ENCODE measurements at regions not wholly inside any gene's neighbourhood (a gene's known extent, or its start where the extent isn't known, plus 50 kb on each side); places are given as distances from the start of the nearest gene placed in this dataset.

DNA sequence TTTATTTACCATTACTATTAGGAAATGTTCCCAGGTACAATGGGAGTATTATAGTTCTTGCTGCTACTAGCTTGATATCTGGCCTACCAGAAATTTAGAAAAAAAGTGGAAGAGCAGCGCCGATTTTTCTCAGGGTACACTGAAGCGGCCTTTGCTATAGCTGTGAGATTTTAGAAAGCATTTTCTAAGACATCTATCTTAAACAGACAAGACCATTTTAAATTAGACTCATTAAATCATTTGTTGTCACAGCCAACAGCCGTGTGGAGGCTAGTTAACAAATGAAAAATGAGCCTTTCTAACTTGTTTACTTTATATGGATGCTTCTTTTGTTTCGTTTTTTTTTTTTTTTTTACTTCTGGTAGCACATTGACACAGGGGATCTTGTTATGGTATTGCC is 183.2 kb upstream of the ZRANB2 start:
- DNase-seq (ENCODE audit: low read depth, low spot score): no peak
- H3K4me3 Mint-ChIP-seq: no peak overlapping the region
- H3K27me3 Mint-ChIP-seq (ENCODE audit: low read depth): peaks cover 3% of the 10 kb centered on the region
- H3K4me1 Mint-ChIP-seq: no peaks in the 10 kb centered on the region
- TF ChIP-seq, protein P1, sequence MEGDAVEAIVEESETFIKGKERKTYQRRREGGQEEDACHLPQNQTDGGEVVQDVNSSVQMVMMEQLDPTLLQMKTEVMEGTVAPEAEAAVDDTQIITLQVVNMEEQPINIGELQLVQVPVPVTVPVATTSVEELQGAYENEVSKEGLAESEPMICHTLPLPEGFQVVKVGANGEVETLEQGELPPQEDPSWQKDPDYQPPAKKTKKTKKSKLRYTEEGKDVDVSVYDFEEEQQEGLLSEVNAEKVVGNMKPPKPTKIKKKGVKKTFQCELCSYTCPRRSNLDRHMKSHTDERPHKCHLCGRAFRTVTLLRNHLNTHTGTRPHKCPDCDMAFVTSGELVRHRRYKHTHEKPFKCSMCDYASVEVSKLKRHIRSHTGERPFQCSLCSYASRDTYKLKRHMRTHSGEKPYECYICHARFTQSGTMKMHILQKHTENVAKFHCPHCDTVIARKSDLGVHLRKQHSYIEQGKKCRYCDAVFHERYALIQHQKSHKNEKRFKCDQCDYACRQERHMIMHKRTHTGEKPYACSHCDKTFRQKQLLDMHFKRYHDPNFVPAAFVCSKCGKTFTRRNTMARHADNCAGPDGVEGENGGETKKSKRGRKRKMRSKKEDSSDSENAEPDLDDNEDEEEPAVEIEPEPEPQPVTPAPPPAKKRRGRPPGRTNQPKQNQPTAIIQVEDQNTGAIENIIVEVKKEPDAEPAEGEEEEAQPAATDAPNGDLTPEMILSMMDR (conservative IDR thresholded peaks at IDR 0.05): no peak
- no peak overlapping the region for H3K27ac Mint-ChIP-seq (ENCODE audit: unreplicated experiment)
- H3K36me3 Mint-ChIP-seq (ENCODE audit: low read depth): no peaks in the 10 kb centered on the region
- H3K9me3 Mint-ChIP-seq: no peaks in the 10 kb centered on the region

DNA sequence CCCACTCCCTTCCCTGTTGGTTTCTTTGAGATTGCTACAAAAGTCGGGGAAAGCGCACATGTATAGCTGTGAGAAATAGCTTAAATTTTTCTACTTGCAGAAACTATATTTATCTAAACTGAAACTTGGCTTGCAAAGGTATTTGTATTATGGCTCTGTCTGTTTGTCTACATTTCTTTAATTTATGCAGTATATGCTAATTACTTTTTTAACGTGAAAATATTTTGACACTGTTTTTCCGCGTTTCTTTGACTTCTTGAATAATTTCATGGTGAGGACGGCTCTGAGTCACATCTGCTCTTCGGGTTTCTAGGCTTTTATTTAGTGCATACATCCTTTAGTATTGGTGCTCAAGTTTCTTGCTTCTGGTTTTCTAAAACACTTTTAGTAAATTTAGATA is 182.1 kb upstream of the ZRANB2 start:
- H3K4me3 Mint-ChIP-seq: no peak overlapping the region
- no peaks in the 10 kb centered on the region for H3K36me3 Mint-ChIP-seq (ENCODE audit: low read depth)
- no peak for DNase-seq (ENCODE audit: low read depth, low spot score)
- no peak overlapping the region for H3K27ac Mint-ChIP-seq (ENCODE audit: unreplicated experiment)
- no peaks in the 10 kb centered on the region for H3K9me3 Mint-ChIP-seq
- H3K27me3 Mint-ChIP-seq (ENCODE audit: low read depth): peaks cover 3% of the 10 kb centered on the region
- TF ChIP-seq, protein P1 (conservative IDR thresholded peaks at IDR 0.05): no peak
- H3K4me1 Mint-ChIP-seq: no peaks in the 10 kb centered on the region

DNA sequence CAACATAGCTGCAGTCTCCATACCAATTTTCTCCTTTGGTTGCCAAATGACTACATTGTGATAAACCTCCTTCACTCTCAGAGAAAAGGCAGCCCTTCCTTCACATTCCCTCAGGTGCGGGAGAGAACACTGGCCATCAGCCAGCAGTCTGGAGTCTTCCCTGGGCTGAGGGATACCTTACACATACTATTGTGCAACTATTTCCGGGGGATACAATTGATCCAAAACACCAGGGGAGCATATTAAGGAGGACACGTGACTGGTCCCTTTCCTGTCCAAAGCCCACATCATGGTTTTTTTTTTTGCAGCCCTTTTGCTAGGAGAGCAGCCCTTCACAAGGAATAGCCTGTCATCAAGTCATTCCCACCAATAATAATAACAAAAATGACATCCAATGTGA is 172.1 kb upstream of the ZRANB2 start:
- DNase-seq (ENCODE audit: low read depth, low spot score): no peak
- H3K9me3 Mint-ChIP-seq: no peaks in the 10 kb centered on the region
- H3K4me3 Mint-ChIP-seq: no peak overlapping the region
- H3K4me1 Mint-ChIP-seq: no peaks in the 10 kb centered on the region
- peaks cover 3% of the 10 kb centered on the region for H3K27me3 Mint-ChIP-seq (ENCODE audit: low read depth)
- TF ChIP-seq, protein P1 (conservative IDR thresholded peaks at IDR 0.05): no peak
- no peaks in the 10 kb centered on the region for H3K36me3 Mint-ChIP-seq (ENCODE audit: low read depth)
- no peak overlapping the region for H3K27ac Mint-ChIP-seq (ENCODE audit: unreplicated experiment)

GRCh38 chr1:71245246-71245645 is 164.4 kb upstream of the ZRANB2 start:
- no peaks in the 10 kb centered on the region for H3K9me3 Mint-ChIP-seq
- no peaks in the 10 kb centered on the region for H3K36me3 Mint-ChIP-seq (ENCODE audit: low read depth)
- no peak overlapping the region for H3K27ac Mint-ChIP-seq (ENCODE audit: unreplicated experiment)
- no peak for DNase-seq (ENCODE audit: low read depth, low spot score)
- TF ChIP-seq, protein P1 (conservative IDR thresholded peaks at IDR 0.05): no peak
- H3K27me3 Mint-ChIP-seq (ENCODE audit: low read depth): no peaks in the 10 kb centered on the region
- H3K4me1 Mint-ChIP-seq: no peaks in the 10 kb centered on the region
- H3K4me3 Mint-ChIP-seq: no peak overlapping the region

- H3K36me3 Mint-ChIP-seq (ENCODE audit: low read depth): no peaks in the 10 kb centered on the region
- no peak overlapping the region for H3K27ac Mint-ChIP-seq (ENCODE audit: unreplicated experiment)
- H3K9me3 Mint-ChIP-seq: no peaks in the 10 kb centered on the region
- H3K4me1 Mint-ChIP-seq: no peaks in the 10 kb centered on the region
- no peak overlapping the region for H3K4me3 Mint-ChIP-seq
- DNase-seq (ENCODE audit: low read depth, low spot score): no peak
- TF ChIP-seq, protein P1 (conservative IDR thresholded peaks at IDR 0.05): no peak
- H3K27me3 Mint-ChIP-seq (ENCODE audit: low read depth): no peaks in the 10 kb centered on the region
Observed at GRCh38 chr1:71242239-71242638, 161.4 kb upstream of the ZRANB2 start.

- Mint-ChIP-seq H3K27me3 (ENCODE audit: low read depth) (no peaks in the 10 kb centered on the region), H3K27ac (ENCODE audit: unreplicated experiment) (no peak overlapping the region), H3K36me3 (ENCODE audit: low read depth) (no peaks in the 10 kb centered on the region), H3K4me3 (no peak overlapping the region), H3K9me3 (no peaks in the 10 kb centered on the region), H3K4me1 (no peaks in the 10 kb centered on the region)
- no peak for DNase-seq (ENCODE audit: low read depth, low spot score)
- TF ChIP-seq, protein P1 (conservative IDR thresholded peaks at IDR 0.05): no peak
Observed at GRCh38 chr1:71240656-71241055, 159.8 kb upstream of the ZRANB2 start.
